ENCODE measurements at regions not wholly inside any gene's neighbourhood (a gene's known extent, or its start where the extent isn't known, plus 50 kb on each side); places are given as distances from the start of the nearest gene placed in this dataset.

DNA sequence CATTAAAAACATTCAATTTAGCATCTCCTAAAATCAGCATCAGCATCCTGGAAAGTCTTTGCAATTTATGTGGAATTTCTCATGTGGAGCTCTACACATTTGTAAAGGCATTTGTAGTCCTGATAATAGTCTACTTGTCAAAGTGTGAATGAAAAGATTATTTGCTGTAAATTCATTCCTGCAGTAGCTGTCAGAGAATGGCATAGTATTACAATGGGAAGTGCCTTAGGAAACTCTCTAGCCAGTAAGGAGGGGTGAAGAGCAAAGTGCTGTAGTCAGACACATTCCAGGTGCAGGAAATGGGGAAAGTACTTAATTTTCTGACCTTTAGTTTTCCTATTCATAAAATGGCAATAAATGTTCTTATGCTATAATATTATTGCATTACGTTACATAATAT, 627.9 kb downstream of the KCTD16 start:
- no peaks in the 10 kb centered on the region for H3K9me3 Mint-ChIP-seq
- H3K27me3 ChIP-seq (ENCODE audit: insufficient read depth), result no peaks in the 10 kb centered on the region
- H3K27me3 Mint-ChIP-seq (ENCODE audit: insufficient read depth, low read depth, poor library complexity), result peaks cover 2% of the 10 kb centered on the region
- no peak overlapping the region for H2AFZ ChIP-seq
- no peaks in the 10 kb centered on the region for H3K9me2 ChIP-seq (ENCODE audit: insufficient read depth)
- no peak; the same call in 2 of the 3 replicates for ATAC-seq
- peak; percentile 1 for DNase-seq (ENCODE audit: low spot score)
- H3K4me3 Mint-ChIP-seq, result no peak overlapping the region
- H3K4me1 ChIP-seq (ENCODE audit: insufficient read depth), result no peaks in the 10 kb centered on the region
- H3K36me3 Mint-ChIP-seq (ENCODE audit: low read depth), result no peaks in the 10 kb centered on the region
- no peaks in the 10 kb centered on the region for H3K36me3 ChIP-seq (ENCODE audit: insufficient read depth)
- no peak overlapping the region for H3K4me3 ChIP-seq
- no peak overlapping the region for H3K27ac Mint-ChIP-seq
- H3F3A ChIP-seq (replicated peaks; ENCODE audit: low read depth), result no peaks in the 10 kb centered on the region
- H3K4me1 Mint-ChIP-seq, result peaks cover 7% of the 10 kb centered on the region; the same call in 2 of the 3 replicates
- no peak overlapping the region for H3K27ac ChIP-seq (ENCODE audit: low read depth)
- TF ChIP-seq REST (IDR thresholded peaks at IDR 0.05; ENCODE audit: unreplicated experiment), result no peak
- TF ChIP-seq POLR2AphosphoS5 (IDR thresholded peaks at IDR 0.05; ENCODE audit: low read depth), result no peak
- TF ChIP-seq, protein P1, sequence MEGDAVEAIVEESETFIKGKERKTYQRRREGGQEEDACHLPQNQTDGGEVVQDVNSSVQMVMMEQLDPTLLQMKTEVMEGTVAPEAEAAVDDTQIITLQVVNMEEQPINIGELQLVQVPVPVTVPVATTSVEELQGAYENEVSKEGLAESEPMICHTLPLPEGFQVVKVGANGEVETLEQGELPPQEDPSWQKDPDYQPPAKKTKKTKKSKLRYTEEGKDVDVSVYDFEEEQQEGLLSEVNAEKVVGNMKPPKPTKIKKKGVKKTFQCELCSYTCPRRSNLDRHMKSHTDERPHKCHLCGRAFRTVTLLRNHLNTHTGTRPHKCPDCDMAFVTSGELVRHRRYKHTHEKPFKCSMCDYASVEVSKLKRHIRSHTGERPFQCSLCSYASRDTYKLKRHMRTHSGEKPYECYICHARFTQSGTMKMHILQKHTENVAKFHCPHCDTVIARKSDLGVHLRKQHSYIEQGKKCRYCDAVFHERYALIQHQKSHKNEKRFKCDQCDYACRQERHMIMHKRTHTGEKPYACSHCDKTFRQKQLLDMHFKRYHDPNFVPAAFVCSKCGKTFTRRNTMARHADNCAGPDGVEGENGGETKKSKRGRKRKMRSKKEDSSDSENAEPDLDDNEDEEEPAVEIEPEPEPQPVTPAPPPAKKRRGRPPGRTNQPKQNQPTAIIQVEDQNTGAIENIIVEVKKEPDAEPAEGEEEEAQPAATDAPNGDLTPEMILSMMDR (conservative IDR thresholded peaks at IDR 0.05; ENCODE audit: low read depth in 2 of 2), result no peak
- no peak for TF ChIP-seq ETS1 (IDR thresholded peaks at IDR 0.05)
- no peak for TF ChIP-seq ZNF331 (CRISPR knock-in tag; IDR thresholded peaks at IDR 0.05; ENCODE audit: low read depth)
- TF ChIP-seq CREB1 (CRISPR knock-in tag; IDR thresholded peaks at IDR 0.05; ENCODE audit: low read depth), result no peak
- no peak for TF ChIP-seq EZH2 (IDR thresholded peaks at IDR 0.05; ENCODE audit: low read depth, unreplicated experiment)
- TF ChIP-seq, protein P2, sequence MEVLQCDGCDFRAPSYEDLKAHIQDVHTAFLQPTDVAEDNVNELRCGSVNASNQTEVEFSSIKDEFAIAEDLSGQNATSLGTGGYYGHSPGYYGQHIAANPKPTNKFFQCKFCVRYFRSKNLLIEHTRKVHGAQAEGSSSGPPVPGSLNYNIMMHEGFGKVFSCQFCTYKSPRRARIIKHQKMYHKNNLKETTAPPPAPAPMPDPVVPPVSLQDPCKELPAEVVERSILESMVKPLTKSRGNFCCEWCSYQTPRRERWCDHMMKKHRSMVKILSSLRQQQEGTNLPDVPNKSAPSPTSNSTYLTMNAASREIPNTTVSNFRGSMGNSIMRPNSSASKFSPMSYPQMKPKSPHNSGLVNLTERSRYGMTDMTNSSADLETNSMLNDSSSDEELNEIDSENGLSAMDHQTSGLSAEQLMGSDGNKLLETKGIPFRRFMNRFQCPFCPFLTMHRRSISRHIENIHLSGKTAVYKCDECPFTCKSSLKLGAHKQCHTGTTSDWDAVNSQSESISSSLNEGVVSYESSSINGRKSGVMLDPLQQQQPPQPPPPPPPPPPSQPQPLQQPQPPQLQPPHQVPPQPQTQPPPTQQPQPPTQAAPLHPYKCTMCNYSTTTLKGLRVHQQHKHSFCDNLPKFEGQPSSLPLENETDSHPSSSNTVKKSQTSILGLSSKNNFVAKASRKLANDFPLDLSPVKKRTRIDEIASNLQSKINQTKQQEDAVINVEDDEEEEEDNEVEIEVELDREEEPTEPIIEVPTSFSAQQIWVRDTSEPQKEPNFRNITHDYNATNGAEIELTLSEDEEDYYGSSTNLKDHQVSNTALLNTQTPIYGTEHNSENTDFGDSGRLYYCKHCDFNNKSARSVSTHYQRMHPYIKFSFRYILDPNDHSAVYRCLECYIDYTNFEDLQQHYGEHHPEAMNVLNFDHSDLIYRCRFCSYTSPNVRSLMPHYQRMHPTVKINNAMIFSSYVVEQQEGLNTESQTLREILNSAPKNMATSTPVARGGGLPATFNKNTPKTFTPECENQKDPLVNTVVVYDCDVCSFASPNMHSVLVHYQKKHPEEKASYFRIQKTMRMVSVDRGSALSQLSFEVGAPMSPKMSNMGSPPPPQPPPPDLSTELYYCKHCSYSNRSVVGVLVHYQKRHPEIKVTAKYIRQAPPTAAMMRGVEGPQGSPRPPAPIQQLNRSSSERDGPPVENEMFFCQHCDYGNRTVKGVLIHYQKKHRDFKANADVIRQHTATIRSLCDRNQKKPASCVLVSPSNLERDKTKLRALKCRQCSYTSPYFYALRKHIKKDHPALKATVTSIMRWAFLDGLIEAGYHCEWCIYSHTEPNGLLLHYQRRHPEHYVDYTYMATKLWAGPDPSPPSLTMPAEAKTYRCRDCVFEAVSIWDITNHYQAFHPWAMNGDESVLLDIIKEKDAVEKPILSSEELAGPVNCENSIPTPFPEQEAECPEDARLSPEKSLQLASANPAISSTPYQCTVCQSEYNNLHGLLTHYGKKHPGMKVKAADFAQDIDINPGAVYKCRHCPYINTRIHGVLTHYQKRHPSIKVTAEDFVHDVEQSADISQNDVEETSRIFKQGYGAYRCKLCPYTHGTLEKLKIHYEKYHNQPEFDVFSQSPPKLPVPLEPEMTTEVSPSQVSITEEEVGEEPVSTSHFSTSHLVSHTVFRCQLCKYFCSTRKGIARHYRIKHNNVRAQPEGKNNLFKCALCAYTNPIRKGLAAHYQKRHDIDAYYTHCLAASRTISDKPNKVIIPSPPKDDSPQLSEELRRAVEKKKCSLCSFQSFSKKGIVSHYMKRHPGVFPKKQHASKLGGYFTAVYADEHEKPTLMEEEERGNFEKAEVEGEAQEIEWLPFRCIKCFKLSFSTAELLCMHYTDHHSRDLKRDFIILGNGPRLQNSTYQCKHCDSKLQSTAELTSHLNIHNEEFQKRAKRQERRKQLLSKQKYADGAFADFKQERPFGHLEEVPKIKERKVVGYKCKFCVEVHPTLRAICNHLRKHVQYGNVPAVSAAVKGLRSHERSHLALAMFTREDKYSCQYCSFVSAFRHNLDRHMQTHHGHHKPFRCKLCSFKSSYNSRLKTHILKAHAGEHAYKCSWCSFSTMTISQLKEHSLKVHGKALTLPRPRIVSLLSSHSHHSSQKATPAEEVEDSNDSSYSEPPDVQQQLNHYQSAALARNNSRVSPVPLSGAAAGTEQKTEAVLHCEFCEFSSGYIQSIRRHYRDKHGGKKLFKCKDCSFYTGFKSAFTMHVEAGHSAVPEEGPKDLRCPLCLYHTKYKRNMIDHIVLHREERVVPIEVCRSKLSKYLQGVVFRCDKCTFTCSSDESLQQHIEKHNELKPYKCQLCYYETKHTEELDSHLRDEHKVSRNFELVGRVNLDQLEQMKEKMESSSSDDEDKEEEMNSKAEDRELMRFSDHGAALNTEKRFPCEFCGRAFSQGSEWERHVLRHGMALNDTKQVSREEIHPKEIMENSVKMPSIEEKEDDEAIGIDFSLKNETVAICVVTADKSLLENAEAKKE (CRISPR knock-in tag; IDR thresholded peaks at IDR 0.05), result no peak
- TF ChIP-seq STAT1 (IDR thresholded peaks at IDR 0.05; ENCODE audit: unreplicated experiment), result no peak
- TF ChIP-seq NANOG (IDR thresholded peaks at IDR 0.05; ENCODE audit: borderline replicate concordance), result no peak
- TF ChIP-seq EZH2phosphoT487 (IDR thresholded peaks at IDR 0.05; ENCODE audit: unreplicated experiment), result no peak
- no peak for TF ChIP-seq JUNB (IDR thresholded peaks at IDR 0.05; ENCODE audit: unreplicated experiment)
- no peak for TF ChIP-seq ZNF114 (CRISPR knock-in tag; IDR thresholded peaks at IDR 0.05)
- H4K20me1 ChIP-seq (replicated peaks; ENCODE audit: insufficient read depth), result no peaks in the 10 kb centered on the region
- no peak overlapping the region for H3K4me2 ChIP-seq
- H3K79me2 ChIP-seq (replicated peaks; ENCODE audit: insufficient read depth), result no peaks in the 10 kb centered on the region

Data from GM23338 (cell line).